SU-DHL-6 (cell line): ENCODE measurements at regions not wholly inside any gene's neighbourhood (a gene's known extent, or its start where the extent isn't known, plus 50 kb on each side); places are given as distances from the start of the nearest gene placed in this dataset.

Experiments
- H2AFZ ChIP-seq: fragments of 200-600 bp; sonication (generic); 2 replicates; pipeline ENCODE4 v1.6.1; 2014; ENCODE audit warnings: low read depth, mild to moderate bottlenecking, moderate library complexity, mixed read lengths, antibody characterized with exemption, low read length; ENCODE audit not compliant: severe bottlenecking
- H3F3A ChIP-seq: fragments of 200-600 bp; shearing (Covaris generic); 2 replicates; pipeline ENCODE4 v1.6.0; 2016; ENCODE audit warnings: antibody characterized with exemption, mild to moderate bottlenecking; ENCODE audit not compliant: insufficient read depth
- H3K27ac ChIP-seq: fragments of 200-600 bp; sonication (generic); 2 replicates; pipeline ENCODE4 v1.5.1; 2016; ENCODE audit warnings: low read depth, mild to moderate bottlenecking, low read length, moderate library complexity, mixed read lengths
- H3K27me3 ChIP-seq: fragments of 200-600 bp; sonication (generic), shearing (Covaris generic); 2 replicates; pipeline ENCODE4 v1.6.0; 2014; ENCODE audit warnings: mild to moderate bottlenecking, low read length
- H3K36me3 ChIP-seq: fragments of 200-600 bp; sonication (generic); 2 replicates; pipeline ENCODE4 v1.6.1; 2014; ENCODE audit warnings: mild to moderate bottlenecking, low read length, mixed read lengths
- H3K4me2 ChIP-seq: fragments of 300-600, 200-600 bp; shearing (Covaris generic), sonication (generic); 2 replicates; pipeline ENCODE4 v1.6.0; 2014; ENCODE audit warnings: low read length, low read depth, mild to moderate bottlenecking; ENCODE audit not compliant: poor library complexity, severe bottlenecking
- H3K4me3 ChIP-seq: fragments of 200-600 bp; sonication (generic); 2 replicates; pipeline ENCODE4 v1.5.1; 2014; ENCODE audit warnings: antibody characterized with exemption, low read length, mild to moderate bottlenecking, mixed read lengths; ENCODE audit not compliant: insufficient read depth, poor library complexity, severe bottlenecking
- H3K79me2 ChIP-seq: fragments of 200-600 bp; sonication (generic); 2 replicates; pipeline ENCODE4 v1.6.1; 2014; ENCODE audit warnings: mild to moderate bottlenecking, low read length, moderate library complexity; ENCODE audit not compliant: insufficient read depth
- H3K9ac ChIP-seq: fragments of 200-600 bp; sonication (generic); 2 replicates; pipeline ENCODE4 v1.7.0; 2014; ENCODE audit warnings: mild to moderate bottlenecking, low read length
- H3K9me2 ChIP-seq: fragments of 200-600 bp; sonication (generic); replicated peaks from 2 replicates; pipeline ENCODE4 v1.6.1; 2014; ENCODE audit warnings: low read length; ENCODE audit not compliant: insufficient read depth
- H3K9me3 ChIP-seq: fragments of 200-600 bp; sonication (generic); 2 replicates; pipeline ENCODE4 v1.6.1; 2014; ENCODE audit warnings: low read length, mixed read lengths; ENCODE audit not compliant: insufficient read depth
- H4K20me1 ChIP-seq: fragments of 200-600 bp; sonication (generic); 2 replicates; pipeline ENCODE4 v1.6.1; 2014; ENCODE audit warnings: low read depth, mild to moderate bottlenecking, antibody characterized with exemption, low read length, moderate library complexity, mixed read lengths
- CTCF ChIP-seq: fragments of 200-600 bp; sonication (generic); IDR thresholded peaks from one replicate; pipeline ENCODE4 v1.5.1; 2017; ENCODE audit warnings: antibody characterized with exemption, mild to moderate bottlenecking, low read length, moderate library complexity; ENCODE audit not compliant: insufficient read depth, poor library complexity, severe bottlenecking
- EZH2phosphoT487 ChIP-seq: fragments of 200-600 bp; sonication (generic), shearing (Covaris generic); conservative IDR thresholded peaks from 2 replicates; pipeline ENCODE4 v1.6.1; 2018; ENCODE audit warnings: mild to moderate bottlenecking, antibody characterized with exemption, low read length, moderate library complexity, mixed read lengths

- H3K4me3 ChIP-seq = no peak overlapping the region
- H3K36me3 ChIP-seq = no peaks in the 10 kb centered on the region
- H3K4me2 ChIP-seq = no peak overlapping the region
- no peaks in the 10 kb centered on the region for H4K20me1 ChIP-seq
- no peaks in the 10 kb centered on the region for H3K9me3 ChIP-seq
- H3K27ac ChIP-seq = no peak overlapping the region
- H2AFZ ChIP-seq = no peak overlapping the region
- H3K9ac ChIP-seq = no peak overlapping the region
- H3F3A ChIP-seq = no peaks in the 10 kb centered on the region
- H3K79me2 ChIP-seq = no peaks in the 10 kb centered on the region
- TF ChIP-seq EZH2phosphoT487 (no peak), CTCF (no peak)
- H3K27me3 ChIP-seq = no peaks in the 10 kb centered on the region
- H3K9me2 ChIP-seq = no peaks in the 10 kb centered on the region
These were observed 126.0 kb upstream of the HDAC4 start for GRCh38 chr2:239526666-239527415.

GRCh38 chr2:239526038-239526437 lies 125.2 kb upstream of the HDAC4 start:
- no peak overlapping the region for H3K9ac ChIP-seq
- H3K4me2 ChIP-seq = no peak overlapping the region
- no peak overlapping the region for H3K4me3 ChIP-seq
- no peaks in the 10 kb centered on the region for H3K36me3 ChIP-seq
- H2AFZ ChIP-seq = no peak overlapping the region
- no peaks in the 10 kb centered on the region for H3K79me2 ChIP-seq
- H3K27me3 ChIP-seq = no peaks in the 10 kb centered on the region
- H3K27ac ChIP-seq = no peak overlapping the region
- TF ChIP-seq CTCF (no peak), EZH2phosphoT487 (no peak)
- H3K9me3 ChIP-seq = no peaks in the 10 kb centered on the region
- H3F3A ChIP-seq = no peaks in the 10 kb centered on the region
- no peaks in the 10 kb centered on the region for H3K9me2 ChIP-seq
- no peaks in the 10 kb centered on the region for H4K20me1 ChIP-seq

GRCh38 chr2:239523954-239524330 lies 123.1 kb upstream of the HDAC4 start:
- Histone ChIP-seq H3K9me3 (no peaks in the 10 kb centered on the region), H3K4me2 (no peak overlapping the region), H3K4me3 (no peak overlapping the region), H3K27me3 (no peaks in the 10 kb centered on the region), H2AFZ (no peak overlapping the region), H3K79me2 (no peaks in the 10 kb centered on the region), H3F3A (no peaks in the 10 kb centered on the region), H3K9me2 (no peaks in the 10 kb centered on the region), H3K36me3 (no peaks in the 10 kb centered on the region), H3K9ac (no peak overlapping the region), H4K20me1 (no peaks in the 10 kb centered on the region), H3K27ac (no peak overlapping the region)
- TF ChIP-seq EZH2phosphoT487 = no peak

- no peak overlapping the region for H3K4me2 ChIP-seq
- no peak for TF ChIP-seq EZH2phosphoT487
- no peak for TF ChIP-seq CTCF
- no peaks in the 10 kb centered on the region for H3K79me2 ChIP-seq
- no peaks in the 10 kb centered on the region for H3K9me2 ChIP-seq
- H4K20me1 ChIP-seq = no peaks in the 10 kb centered on the region
- H3K9ac ChIP-seq = no peak overlapping the region
- no peak overlapping the region for H3K4me3 ChIP-seq
- H3K36me3 ChIP-seq = no peaks in the 10 kb centered on the region
- no peaks in the 10 kb centered on the region for H3F3A ChIP-seq
- no peaks in the 10 kb centered on the region for H3K9me3 ChIP-seq
- no peaks in the 10 kb centered on the region for H3K27me3 ChIP-seq
- H3K27ac ChIP-seq = no peak overlapping the region
- H2AFZ ChIP-seq = no peak overlapping the region
These were observed 122.5 kb upstream of the HDAC4 start for GRCh38 chr2:239523147-239523953.
